ENCODE measurements at regions not wholly inside any gene's neighbourhood (a gene's known extent, or its start where the extent isn't known, plus 50 kb on each side); places are given as distances from the start of the nearest gene placed in this dataset.
A peak's percentile ranks its signal among the peaks of the same experiment; 100 is the strongest.

DNA sequence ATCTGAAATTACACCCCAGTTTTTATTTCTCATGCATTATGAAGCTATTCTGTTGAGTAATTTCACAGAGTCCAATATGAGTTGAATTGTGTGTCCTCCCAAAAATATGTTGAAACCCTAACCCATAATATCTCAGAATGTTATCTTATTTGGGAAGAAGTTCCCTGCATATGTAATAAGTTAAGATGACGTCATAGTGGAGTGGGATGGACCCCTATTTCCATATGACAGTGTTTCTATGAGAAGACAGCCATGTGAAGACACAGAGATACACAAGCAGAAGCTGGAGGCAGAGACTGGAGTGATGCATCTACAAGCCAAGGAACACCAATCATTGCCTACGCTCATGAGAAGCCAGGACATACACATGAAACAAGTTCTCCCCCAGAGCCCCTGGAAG, 81.3 kb downstream of the RFPL4B start:
- Histone ChIP-seq H3K79me2 (ENCODE audit: control insufficient read depth, insufficient read depth, low read length) (no peaks in the 10 kb centered on the region), H3K27ac (ENCODE audit: insufficient read depth, low read depth, low read length) (no peak overlapping the region), H3K9me1 (replicated peaks; ENCODE audit: control insufficient read depth, extremely low read depth, insufficient read depth, low read length) (no peaks in the 10 kb centered on the region), H3K27me3 (ENCODE audit: control insufficient read depth in 2 of 2, insufficient read depth in 2 of 2, low read length in 2 of 2) (no peaks in the 10 kb centered on the region), H3K9me3 (replicated peaks; ENCODE audit: control insufficient read depth, insufficient read depth, low read length) (no peaks in the 10 kb centered on the region), H2AFZ (ENCODE audit: low read depth, low read length) (no peak overlapping the region), H3K9ac (replicated peaks; ENCODE audit: extremely low read depth, insufficient read depth, low read length) (no peak overlapping the region), H3K4me2 (ENCODE audit: insufficient read depth, low read length) (no peak overlapping the region), H3K4me1 (ENCODE audit: control insufficient read depth, extremely low read depth, insufficient read depth, low read length) (no peaks in the 10 kb centered on the region), H3K36me3 (ENCODE audit: control insufficient read depth in 2 of 2, extremely low read depth in 1 of 2, insufficient read depth in 2 of 2, low read length in 2 of 2) (no peaks in the 10 kb centered on the region), H4K20me1 (replicated peaks; ENCODE audit: control insufficient read depth, extremely low read depth, insufficient read depth, low read length) (no peaks in the 10 kb centered on the region), H3K4me3 (replicated peaks in 1 of 3; ENCODE audit: insufficient read depth in 1 of 3, low read depth in 1 of 3, low read length in 3 of 3) (no peak overlapping the region)
- dilution Hi-C loops (cut with MboI; ENCODE audit: extremely low pct_ligation_motif_present, low sequenced_read_pairs) (no loop called here), intact Hi-C loops (cut with micrococcal nuclease) (no loop called here)
- ChIA-PET CTCF (interaction anchor here (1.5 to 1.6 kb wide), 2 partner anchors 9 to 10 kb away, joined by 3 to 4 read pairs; no protein-coding TSS in a partner anchor), POLR2A (no interaction called here)
- BruUV-seq (replicated peaks): no TSS peak
- FAIRE-seq (no peak), DNase-seq (ENCODE audit: low read depth, low spot score) (no peak)
- TF ChIP-seq POLR2A (IDR thresholded peaks at IDR 0.05; ENCODE audit: low read depth, low read length): no peak

DNA sequence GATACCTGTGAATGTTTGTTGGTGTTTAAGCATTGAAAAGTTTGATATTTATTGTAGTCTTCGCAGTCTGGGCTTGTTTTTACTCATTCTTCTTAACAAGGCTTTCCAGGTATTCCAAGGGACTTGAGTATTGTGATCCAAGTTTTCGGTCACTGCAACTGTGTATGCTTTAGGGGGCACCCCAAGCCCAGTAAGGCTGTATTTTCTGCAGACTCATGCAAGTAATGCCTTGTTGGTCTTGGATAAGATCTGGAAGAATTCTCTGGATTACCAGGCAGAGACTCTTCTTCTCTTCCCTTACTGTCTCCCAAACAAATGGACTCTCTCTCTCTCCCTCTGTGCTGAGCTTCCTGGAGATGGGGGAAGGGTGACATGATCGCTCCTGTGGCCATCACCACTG, 82.1 kb downstream of the RFPL4B start:
- POLR2A ChIA-PET: no interaction called here
- H2AFZ ChIP-seq (ENCODE audit: low read depth, low read length): no peak overlapping the region
- BruUV-seq (replicated peaks): no TSS peak

More for the DNA sequence above, 82.1 kb downstream of the RFPL4B start:
- H3K4me2 ChIP-seq (ENCODE audit: insufficient read depth, low read length): no peak overlapping the region
- H3K36me3 ChIP-seq (ENCODE audit: control insufficient read depth in 2 of 2, extremely low read depth in 1 of 2, insufficient read depth in 2 of 2, low read length in 2 of 2): no peaks in the 10 kb centered on the region
- dilution Hi-C loops (cut with MboI; ENCODE audit: extremely low pct_ligation_motif_present, low sequenced_read_pairs) (no loop called here), intact Hi-C loops (cut with micrococcal nuclease) (no loop called here)
- no peak overlapping the region for H3K27ac ChIP-seq (ENCODE audit: insufficient read depth, low read depth, low read length)
- no peaks in the 10 kb centered on the region for H3K79me2 ChIP-seq (ENCODE audit: control insufficient read depth, insufficient read depth, low read length)
- no peak overlapping the region for H3K9ac ChIP-seq (replicated peaks; ENCODE audit: extremely low read depth, insufficient read depth, low read length)
- H4K20me1 ChIP-seq (replicated peaks; ENCODE audit: control insufficient read depth, extremely low read depth, insufficient read depth, low read length): no peaks in the 10 kb centered on the region
- CTCF ChIA-PET: interaction anchor here (1.5 kb wide), 1 partner anchor 9 kb away, joined by 3 read pairs; no protein-coding TSS in a partner anchor
- no peaks in the 10 kb centered on the region for H3K9me1 ChIP-seq (replicated peaks; ENCODE audit: control insufficient read depth, extremely low read depth, insufficient read depth, low read length)
- H3K4me1 ChIP-seq (ENCODE audit: control insufficient read depth, extremely low read depth, insufficient read depth, low read length): no peaks in the 10 kb centered on the region
- FAIRE-seq (no peak), DNase-seq (ENCODE audit: low read depth, low spot score) (peak; percentile 17)
- H3K4me3 ChIP-seq (replicated peaks in 1 of 3; ENCODE audit: insufficient read depth in 1 of 3, low read depth in 1 of 3, low read length in 3 of 3): no peak overlapping the region
- H3K27me3 ChIP-seq (ENCODE audit: control insufficient read depth in 2 of 2, insufficient read depth in 2 of 2, low read length in 2 of 2): no peaks in the 10 kb centered on the region
- no peaks in the 10 kb centered on the region for H3K9me3 ChIP-seq (replicated peaks; ENCODE audit: control insufficient read depth, insufficient read depth, low read length)
- TF ChIP-seq MYC (IDR thresholded peaks at IDR 0.05; ENCODE audit: low read depth, low read length): no peak
- TF ChIP-seq EZH2 (IDR thresholded peaks at IDR 0.05; ENCODE audit: borderline replicate concordance, low read depth, low read length, severe bottlenecking): no peak
- TF ChIP-seq, protein P1, sequence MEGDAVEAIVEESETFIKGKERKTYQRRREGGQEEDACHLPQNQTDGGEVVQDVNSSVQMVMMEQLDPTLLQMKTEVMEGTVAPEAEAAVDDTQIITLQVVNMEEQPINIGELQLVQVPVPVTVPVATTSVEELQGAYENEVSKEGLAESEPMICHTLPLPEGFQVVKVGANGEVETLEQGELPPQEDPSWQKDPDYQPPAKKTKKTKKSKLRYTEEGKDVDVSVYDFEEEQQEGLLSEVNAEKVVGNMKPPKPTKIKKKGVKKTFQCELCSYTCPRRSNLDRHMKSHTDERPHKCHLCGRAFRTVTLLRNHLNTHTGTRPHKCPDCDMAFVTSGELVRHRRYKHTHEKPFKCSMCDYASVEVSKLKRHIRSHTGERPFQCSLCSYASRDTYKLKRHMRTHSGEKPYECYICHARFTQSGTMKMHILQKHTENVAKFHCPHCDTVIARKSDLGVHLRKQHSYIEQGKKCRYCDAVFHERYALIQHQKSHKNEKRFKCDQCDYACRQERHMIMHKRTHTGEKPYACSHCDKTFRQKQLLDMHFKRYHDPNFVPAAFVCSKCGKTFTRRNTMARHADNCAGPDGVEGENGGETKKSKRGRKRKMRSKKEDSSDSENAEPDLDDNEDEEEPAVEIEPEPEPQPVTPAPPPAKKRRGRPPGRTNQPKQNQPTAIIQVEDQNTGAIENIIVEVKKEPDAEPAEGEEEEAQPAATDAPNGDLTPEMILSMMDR (IDR thresholded peaks at IDR 0.05; ENCODE audit: extremely low read depth in 1 of 2, insufficient read depth in 1 of 2, low read depth in 1 of 2, low read length in 2 of 2): no peak
- TF ChIP-seq JUN (IDR thresholded peaks at IDR 0.05; ENCODE audit: borderline replicate concordance, insufficient read depth, insufficient read length, low read depth): no peak
- TF ChIP-seq, protein P2, sequence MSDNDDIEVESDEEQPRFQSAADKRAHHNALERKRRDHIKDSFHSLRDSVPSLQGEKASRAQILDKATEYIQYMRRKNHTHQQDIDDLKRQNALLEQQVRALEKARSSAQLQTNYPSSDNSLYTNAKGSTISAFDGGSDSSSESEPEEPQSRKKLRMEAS (IDR thresholded peaks at IDR 0.05; ENCODE audit: insufficient read depth, insufficient read length): no peak
- no peak for TF ChIP-seq FOS (IDR thresholded peaks at IDR 0.05; ENCODE audit: borderline replicate concordance, insufficient read depth, low read length)
- TF ChIP-seq POLR2AphosphoS5 (IDR thresholded peaks at IDR 0.05; ENCODE audit: insufficient read depth, low read depth, low read length): no peak
- TF ChIP-seq GATA2 (IDR thresholded peaks at IDR 0.05; ENCODE audit: insufficient read depth, insufficient read length, low read depth, low read length): no peak
- TF ChIP-seq POLR2A (IDR thresholded peaks at IDR 0.05; ENCODE audit: low read depth, low read length): no peak

Measured in endothelial cell of umbilical vein (primary cell).